ENCODE measurements at regions not wholly inside any gene's neighbourhood (a gene's known extent, or its start where the extent isn't known, plus 50 kb on each side); places are given as distances from the start of the nearest gene placed in this dataset.

GRCh38 chr12:75868501-75868900, 163.1 kb downstream of the PHLDA1 start:
- ATAC-seq (no peak), DNase-seq (ENCODE audit: low spot score) (no peak)
- H3F3A ChIP-seq (replicated peaks; ENCODE audit: low read depth): no peaks in the 10 kb centered on the region
- no peak overlapping the region for H2AFZ ChIP-seq
- no peak overlapping the region for H3K27ac ChIP-seq (ENCODE audit: low read depth)
- no peak overlapping the region for H3K4me3 Mint-ChIP-seq
- H4K20me1 ChIP-seq (replicated peaks; ENCODE audit: insufficient read depth): no peaks in the 10 kb centered on the region
- H3K79me2 ChIP-seq (replicated peaks; ENCODE audit: insufficient read depth): no peaks in the 10 kb centered on the region
- peaks cover 6% of the 10 kb centered on the region; the same call in 2 of the 3 replicates for H3K9me3 Mint-ChIP-seq
- H3K4me2 ChIP-seq: no peak overlapping the region
- no peaks in the 10 kb centered on the region; the same call in 1 of the 2 replicates for H3K9me2 ChIP-seq (ENCODE audit: insufficient read depth)
- no peak overlapping the region for H3K27ac Mint-ChIP-seq
- H3K4me1 ChIP-seq (ENCODE audit: insufficient read depth): peaks cover 4% of the 10 kb centered on the region
- H3K36me3 Mint-ChIP-seq (ENCODE audit: low read depth): peaks cover 19% of the 10 kb centered on the region
- no peak overlapping the region for H3K4me3 ChIP-seq
- TF ChIP-seq REST (IDR thresholded peaks at IDR 0.05; ENCODE audit: unreplicated experiment) (no peak), JUNB (IDR thresholded peaks at IDR 0.05; ENCODE audit: unreplicated experiment) (no peak), POLR2AphosphoS5 (IDR thresholded peaks at IDR 0.05; ENCODE audit: low read depth) (no peak), NANOG (IDR thresholded peaks at IDR 0.05; ENCODE audit: borderline replicate concordance) (no peak), EZH2phosphoT487 (IDR thresholded peaks at IDR 0.05; ENCODE audit: unreplicated experiment) (no peak), ZNF114 (CRISPR knock-in tag; IDR thresholded peaks at IDR 0.05) (no peak), ZNF331 (CRISPR knock-in tag; IDR thresholded peaks at IDR 0.05; ENCODE audit: low read depth) (no peak), CREB1 (CRISPR knock-in tag; IDR thresholded peaks at IDR 0.05; ENCODE audit: low read depth) (no peak), ETS1 (IDR thresholded peaks at IDR 0.05) (no peak), EZH2 (IDR thresholded peaks at IDR 0.05; ENCODE audit: low read depth, unreplicated experiment) (no peak), STAT1 (IDR thresholded peaks at IDR 0.05; ENCODE audit: unreplicated experiment) (no peak)
- TF ChIP-seq, protein P1, sequence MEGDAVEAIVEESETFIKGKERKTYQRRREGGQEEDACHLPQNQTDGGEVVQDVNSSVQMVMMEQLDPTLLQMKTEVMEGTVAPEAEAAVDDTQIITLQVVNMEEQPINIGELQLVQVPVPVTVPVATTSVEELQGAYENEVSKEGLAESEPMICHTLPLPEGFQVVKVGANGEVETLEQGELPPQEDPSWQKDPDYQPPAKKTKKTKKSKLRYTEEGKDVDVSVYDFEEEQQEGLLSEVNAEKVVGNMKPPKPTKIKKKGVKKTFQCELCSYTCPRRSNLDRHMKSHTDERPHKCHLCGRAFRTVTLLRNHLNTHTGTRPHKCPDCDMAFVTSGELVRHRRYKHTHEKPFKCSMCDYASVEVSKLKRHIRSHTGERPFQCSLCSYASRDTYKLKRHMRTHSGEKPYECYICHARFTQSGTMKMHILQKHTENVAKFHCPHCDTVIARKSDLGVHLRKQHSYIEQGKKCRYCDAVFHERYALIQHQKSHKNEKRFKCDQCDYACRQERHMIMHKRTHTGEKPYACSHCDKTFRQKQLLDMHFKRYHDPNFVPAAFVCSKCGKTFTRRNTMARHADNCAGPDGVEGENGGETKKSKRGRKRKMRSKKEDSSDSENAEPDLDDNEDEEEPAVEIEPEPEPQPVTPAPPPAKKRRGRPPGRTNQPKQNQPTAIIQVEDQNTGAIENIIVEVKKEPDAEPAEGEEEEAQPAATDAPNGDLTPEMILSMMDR (conservative IDR thresholded peaks at IDR 0.05; ENCODE audit: low read depth in 2 of 2): no peak
- TF ChIP-seq, protein P2, sequence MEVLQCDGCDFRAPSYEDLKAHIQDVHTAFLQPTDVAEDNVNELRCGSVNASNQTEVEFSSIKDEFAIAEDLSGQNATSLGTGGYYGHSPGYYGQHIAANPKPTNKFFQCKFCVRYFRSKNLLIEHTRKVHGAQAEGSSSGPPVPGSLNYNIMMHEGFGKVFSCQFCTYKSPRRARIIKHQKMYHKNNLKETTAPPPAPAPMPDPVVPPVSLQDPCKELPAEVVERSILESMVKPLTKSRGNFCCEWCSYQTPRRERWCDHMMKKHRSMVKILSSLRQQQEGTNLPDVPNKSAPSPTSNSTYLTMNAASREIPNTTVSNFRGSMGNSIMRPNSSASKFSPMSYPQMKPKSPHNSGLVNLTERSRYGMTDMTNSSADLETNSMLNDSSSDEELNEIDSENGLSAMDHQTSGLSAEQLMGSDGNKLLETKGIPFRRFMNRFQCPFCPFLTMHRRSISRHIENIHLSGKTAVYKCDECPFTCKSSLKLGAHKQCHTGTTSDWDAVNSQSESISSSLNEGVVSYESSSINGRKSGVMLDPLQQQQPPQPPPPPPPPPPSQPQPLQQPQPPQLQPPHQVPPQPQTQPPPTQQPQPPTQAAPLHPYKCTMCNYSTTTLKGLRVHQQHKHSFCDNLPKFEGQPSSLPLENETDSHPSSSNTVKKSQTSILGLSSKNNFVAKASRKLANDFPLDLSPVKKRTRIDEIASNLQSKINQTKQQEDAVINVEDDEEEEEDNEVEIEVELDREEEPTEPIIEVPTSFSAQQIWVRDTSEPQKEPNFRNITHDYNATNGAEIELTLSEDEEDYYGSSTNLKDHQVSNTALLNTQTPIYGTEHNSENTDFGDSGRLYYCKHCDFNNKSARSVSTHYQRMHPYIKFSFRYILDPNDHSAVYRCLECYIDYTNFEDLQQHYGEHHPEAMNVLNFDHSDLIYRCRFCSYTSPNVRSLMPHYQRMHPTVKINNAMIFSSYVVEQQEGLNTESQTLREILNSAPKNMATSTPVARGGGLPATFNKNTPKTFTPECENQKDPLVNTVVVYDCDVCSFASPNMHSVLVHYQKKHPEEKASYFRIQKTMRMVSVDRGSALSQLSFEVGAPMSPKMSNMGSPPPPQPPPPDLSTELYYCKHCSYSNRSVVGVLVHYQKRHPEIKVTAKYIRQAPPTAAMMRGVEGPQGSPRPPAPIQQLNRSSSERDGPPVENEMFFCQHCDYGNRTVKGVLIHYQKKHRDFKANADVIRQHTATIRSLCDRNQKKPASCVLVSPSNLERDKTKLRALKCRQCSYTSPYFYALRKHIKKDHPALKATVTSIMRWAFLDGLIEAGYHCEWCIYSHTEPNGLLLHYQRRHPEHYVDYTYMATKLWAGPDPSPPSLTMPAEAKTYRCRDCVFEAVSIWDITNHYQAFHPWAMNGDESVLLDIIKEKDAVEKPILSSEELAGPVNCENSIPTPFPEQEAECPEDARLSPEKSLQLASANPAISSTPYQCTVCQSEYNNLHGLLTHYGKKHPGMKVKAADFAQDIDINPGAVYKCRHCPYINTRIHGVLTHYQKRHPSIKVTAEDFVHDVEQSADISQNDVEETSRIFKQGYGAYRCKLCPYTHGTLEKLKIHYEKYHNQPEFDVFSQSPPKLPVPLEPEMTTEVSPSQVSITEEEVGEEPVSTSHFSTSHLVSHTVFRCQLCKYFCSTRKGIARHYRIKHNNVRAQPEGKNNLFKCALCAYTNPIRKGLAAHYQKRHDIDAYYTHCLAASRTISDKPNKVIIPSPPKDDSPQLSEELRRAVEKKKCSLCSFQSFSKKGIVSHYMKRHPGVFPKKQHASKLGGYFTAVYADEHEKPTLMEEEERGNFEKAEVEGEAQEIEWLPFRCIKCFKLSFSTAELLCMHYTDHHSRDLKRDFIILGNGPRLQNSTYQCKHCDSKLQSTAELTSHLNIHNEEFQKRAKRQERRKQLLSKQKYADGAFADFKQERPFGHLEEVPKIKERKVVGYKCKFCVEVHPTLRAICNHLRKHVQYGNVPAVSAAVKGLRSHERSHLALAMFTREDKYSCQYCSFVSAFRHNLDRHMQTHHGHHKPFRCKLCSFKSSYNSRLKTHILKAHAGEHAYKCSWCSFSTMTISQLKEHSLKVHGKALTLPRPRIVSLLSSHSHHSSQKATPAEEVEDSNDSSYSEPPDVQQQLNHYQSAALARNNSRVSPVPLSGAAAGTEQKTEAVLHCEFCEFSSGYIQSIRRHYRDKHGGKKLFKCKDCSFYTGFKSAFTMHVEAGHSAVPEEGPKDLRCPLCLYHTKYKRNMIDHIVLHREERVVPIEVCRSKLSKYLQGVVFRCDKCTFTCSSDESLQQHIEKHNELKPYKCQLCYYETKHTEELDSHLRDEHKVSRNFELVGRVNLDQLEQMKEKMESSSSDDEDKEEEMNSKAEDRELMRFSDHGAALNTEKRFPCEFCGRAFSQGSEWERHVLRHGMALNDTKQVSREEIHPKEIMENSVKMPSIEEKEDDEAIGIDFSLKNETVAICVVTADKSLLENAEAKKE (CRISPR knock-in tag; IDR thresholded peaks at IDR 0.05): no peak
- peaks cover 6% of the 10 kb centered on the region; the same call in 2 of the 3 replicates for H3K4me1 Mint-ChIP-seq
- H3K27me3 ChIP-seq (ENCODE audit: insufficient read depth): no peaks in the 10 kb centered on the region
- peaks cover 2% of the 10 kb centered on the region for H3K27me3 Mint-ChIP-seq (ENCODE audit: insufficient read depth, low read depth, poor library complexity)
- H3K36me3 ChIP-seq (ENCODE audit: insufficient read depth): no peaks in the 10 kb centered on the region

All from GM23338 (cell line).